Ovary (tissue), 3 donors: ENCODE measurements at regions not wholly inside any gene's neighbourhood (a gene's known extent, or its start where the extent isn't known, plus 50 kb on each side); places are given as distances from the start of the nearest gene placed in this dataset.

Experiments
- CTCF ChIP-seq, 3 donors: fragments of 450-650 bp in 2 of 3; fragments of 200-600 bp in 1 of 3; IDR thresholded peaks; one replicate each; pipeline versions ENCODE4 v1.5.1 to v1.8.0; 2016 to 2022; ENCODE audit warnings: antibody characterized with exemption in 3 of 3, mild to moderate bottlenecking in 1 of 3
- EP300 ChIP-seq: sonication (generic); formaldehyde crosslinking; IDR thresholded peaks from one replicate; pipeline ENCODE4 v1.6.1; 2017; ENCODE audit warnings: antibody characterized with exemption
- POLR2A ChIP-seq: fragments of 450-650 bp; IDR thresholded peaks from one replicate; pipeline ENCODE4 v1.6.1; 2017; ENCODE audit warnings: antibody characterized with exemption, mild to moderate bottlenecking, moderate library complexity
- donor health status: DM: no; HTN: no; CAD: no.

GRCh38 chr10:47207281-47207615 lies 92.7 kb upstream of the GDF10 start:
- no peak for TF ChIP-seq CTCF (IDR thresholded peaks at IDR 0.05)
- TF ChIP-seq POLR2A: no peak
- no peak for TF ChIP-seq EP300
